Panc1 (cell line): ENCODE measurements at regions not wholly inside any gene's neighbourhood (a gene's known extent, or its start where the extent isn't known, plus 50 kb on each side); places are given as distances from the start of the nearest gene placed in this dataset.

Experiments used
- ATAC-seq: fragments of 200-7000 bp; cut with Tn5 transposase; 2 replicates; pipeline ENCODE4 v1.9.1; 2020; ENCODE audit warnings: mild to moderate bottlenecking, moderate library complexity
- BruUV-seq: library from RNA; stranded (reverse); fragments of 400-500 nt; replicated peaks from 2 replicates; lab custom pipeline; 2021; lab: Mats Ljungman, UMichigan
- CTCF ChIA-PET: fragments of 300-600 bp; sonication (Branson Sonifier 250); formaldehyde crosslinking; loops from one replicate; lab custom pipeline; 2022; ENCODE audit warnings: antibody characterized with exemption; lab: Charles Lee
- POLR2A ChIA-PET: fragments of 300-600 bp; sonication (Branson Sonifier 250); formaldehyde crosslinking; loops from one replicate; lab custom pipeline; 2022; ENCODE audit warnings: antibody characterized with exemption; lab: Charles Lee
- DNase-seq: peaks from one replicate; pipeline ENCODE4 v3.0.0-alpha.2; 2010; ENCODE audit warnings: low read depth, low spot score
- H3K27ac ChIP-seq: 2 replicates; pipeline ENCODE4 v1.5.1; 2011; ENCODE audit warnings: mild to moderate bottlenecking, low read length, inconsistent platforms
- H3K27me3 ChIP-seq: fragments of 200-500 bp; sonication (Bioruptor generic); 2 replicates; pipeline ENCODE4 v1.6.0; 2014; ENCODE audit warnings: low read length, inconsistent platforms; ENCODE audit not compliant: control insufficient read depth, insufficient read depth
- H3K36me3 ChIP-seq: fragments of 200-500 bp; sonication (Bioruptor generic); 2 replicates; pipeline ENCODE4 v1.5.1; 2014; ENCODE audit warnings: inconsistent platforms, mild to moderate bottlenecking, low read length, moderate library complexity; ENCODE audit not compliant: control insufficient read depth, insufficient read depth
- H3K4me1 ChIP-seq: 2 replicates; pipeline ENCODE4 v1.5.1; 2011; ENCODE audit warnings: inconsistent platforms, mild to moderate bottlenecking, low read length, moderate library complexity; ENCODE audit not compliant: control insufficient read depth, insufficient read depth
- H3K4me3 ChIP-seq, 2 experiments: 2 replicates each; pipeline ENCODE4 v1.5.1; 2011 to 2012; ENCODE audit warnings: low read depth in 2 of 2, low read length in 2 of 2, mild to moderate bottlenecking in 2 of 2, inconsistent platforms in 1 of 2, moderate library complexity in 1 of 2
- H3K9me3 ChIP-seq: fragments of 200-500 bp; sonication (Bioruptor generic); 2 replicates; pipeline ENCODE4 v1.5.1; 2014; ENCODE audit warnings: low read depth, mild to moderate bottlenecking, inconsistent platforms, low read length, moderate library complexity; ENCODE audit not compliant: control insufficient read depth, insufficient read depth
- POLR2AphosphoS5 ChIP-seq: IDR thresholded peaks from 2 replicates; pipeline ENCODE4 v1.6.1; 2012; ENCODE audit warnings: mild to moderate bottlenecking, low read depth, low read length, moderate library complexity
- SIN3A ChIP-seq: IDR thresholded peaks from 2 replicates; pipeline ENCODE4 v1.6.1; 2012; ENCODE audit warnings: low read depth, mild to moderate bottlenecking, low read length, moderate library complexity, borderline replicate concordance; ENCODE audit not compliant: insufficient read depth
- TCF7L2 ChIP-seq: IDR thresholded peaks from 2 replicates; pipeline ENCODE4 v1.6.1; 2011; ENCODE audit warnings: mild to moderate bottlenecking, low read depth, low read length, inconsistent platforms
- in situ Hi-C: cut with HindIII; loops from 2 replicates; pipeline ENCODE4 v1.10.0; 2016; ENCODE audit warnings: low sequenced_read_pairs, low pct_unique_long_range_greater_than_20kb
- intact Hi-C: fragments of 100-400 bp; cut with micrococcal nuclease; formaldehyde crosslinking; loops from one replicate; pipeline ENCODE4 v1.10.0; 2022; ENCODE audit not compliant: unreplicated experiment
- TF ChIP-seq, protein P1 (sequence below), 2 experiments: IDR thresholded peaks; 2 replicates each; pipeline ENCODE4 v1.6.1; 2011 to 2012; ENCODE audit warnings: low read depth in 2 of 2, control low read depth in 1 of 2, low read length in 1 of 2, mild to moderate bottlenecking in 1 of 2, moderate library complexity in 1 of 2; ENCODE audit not compliant: insufficient read depth in 1 of 2
- TF ChIP-seq, protein P2 (sequence below): fragments of 450-650 bp; IDR thresholded peaks from 2 replicates; pipeline ENCODE4 v1.5.1; 2017; ENCODE audit warnings: mild to moderate bottlenecking

DNA sequence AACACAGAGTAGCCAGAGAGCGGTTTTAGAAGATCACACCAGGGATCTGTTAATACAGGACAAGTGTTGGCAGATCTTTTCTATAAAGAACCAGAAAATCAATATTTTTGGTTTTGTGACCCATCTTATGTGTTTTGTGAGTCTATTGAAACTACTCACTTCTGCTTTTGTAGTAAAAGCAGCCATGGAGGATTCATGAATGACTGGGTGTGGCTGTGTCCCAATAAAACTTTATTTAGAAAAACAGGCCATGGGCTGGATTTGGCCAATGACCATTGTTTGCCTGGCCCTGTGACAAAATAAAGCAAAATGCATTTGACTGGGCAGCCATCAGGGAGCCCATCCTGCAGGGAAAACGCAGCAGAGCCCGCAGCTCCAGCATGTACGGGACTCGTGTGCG lies 99.9 kb upstream of the ADRA2C start:
- Histone ChIP-seq H3K9me3 (no peaks in the 10 kb centered on the region), H3K27me3 (no peaks in the 10 kb centered on the region), H3K27ac (no peak overlapping the region), H3K36me3 (no peaks in the 10 kb centered on the region), H3K4me3 (no peak overlapping the region), H3K4me1 (no peaks in the 10 kb centered on the region)
- DNase-seq: no peak
- ChIA-PET POLR2A (interaction anchor here (0.6 kb wide), 1 partner anchor 1107 kb away, joined by 3 read pairs; no protein-coding TSS in a partner anchor), CTCF (no interaction called here)
- TF ChIP-seq POLR2AphosphoS5 (no peak), TCF7L2 (no peak), SIN3A (no peak)
- TF ChIP-seq, protein P1, sequence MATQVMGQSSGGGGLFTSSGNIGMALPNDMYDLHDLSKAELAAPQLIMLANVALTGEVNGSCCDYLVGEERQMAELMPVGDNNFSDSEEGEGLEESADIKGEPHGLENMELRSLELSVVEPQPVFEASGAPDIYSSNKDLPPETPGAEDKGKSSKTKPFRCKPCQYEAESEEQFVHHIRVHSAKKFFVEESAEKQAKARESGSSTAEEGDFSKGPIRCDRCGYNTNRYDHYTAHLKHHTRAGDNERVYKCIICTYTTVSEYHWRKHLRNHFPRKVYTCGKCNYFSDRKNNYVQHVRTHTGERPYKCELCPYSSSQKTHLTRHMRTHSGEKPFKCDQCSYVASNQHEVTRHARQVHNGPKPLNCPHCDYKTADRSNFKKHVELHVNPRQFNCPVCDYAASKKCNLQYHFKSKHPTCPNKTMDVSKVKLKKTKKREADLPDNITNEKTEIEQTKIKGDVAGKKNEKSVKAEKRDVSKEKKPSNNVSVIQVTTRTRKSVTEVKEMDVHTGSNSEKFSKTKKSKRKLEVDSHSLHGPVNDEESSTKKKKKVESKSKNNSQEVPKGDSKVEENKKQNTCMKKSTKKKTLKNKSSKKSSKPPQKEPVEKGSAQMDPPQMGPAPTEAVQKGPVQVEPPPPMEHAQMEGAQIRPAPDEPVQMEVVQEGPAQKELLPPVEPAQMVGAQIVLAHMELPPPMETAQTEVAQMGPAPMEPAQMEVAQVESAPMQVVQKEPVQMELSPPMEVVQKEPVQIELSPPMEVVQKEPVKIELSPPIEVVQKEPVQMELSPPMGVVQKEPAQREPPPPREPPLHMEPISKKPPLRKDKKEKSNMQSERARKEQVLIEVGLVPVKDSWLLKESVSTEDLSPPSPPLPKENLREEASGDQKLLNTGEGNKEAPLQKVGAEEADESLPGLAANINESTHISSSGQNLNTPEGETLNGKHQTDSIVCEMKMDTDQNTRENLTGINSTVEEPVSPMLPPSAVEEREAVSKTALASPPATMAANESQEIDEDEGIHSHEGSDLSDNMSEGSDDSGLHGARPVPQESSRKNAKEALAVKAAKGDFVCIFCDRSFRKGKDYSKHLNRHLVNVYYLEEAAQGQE (IDR thresholded peaks at IDR 0.05; ENCODE audit: insufficient read depth in 1 of 2, low read depth in 2 of 2, low read length in 1 of 2): no peak
- TF ChIP-seq, protein P2, sequence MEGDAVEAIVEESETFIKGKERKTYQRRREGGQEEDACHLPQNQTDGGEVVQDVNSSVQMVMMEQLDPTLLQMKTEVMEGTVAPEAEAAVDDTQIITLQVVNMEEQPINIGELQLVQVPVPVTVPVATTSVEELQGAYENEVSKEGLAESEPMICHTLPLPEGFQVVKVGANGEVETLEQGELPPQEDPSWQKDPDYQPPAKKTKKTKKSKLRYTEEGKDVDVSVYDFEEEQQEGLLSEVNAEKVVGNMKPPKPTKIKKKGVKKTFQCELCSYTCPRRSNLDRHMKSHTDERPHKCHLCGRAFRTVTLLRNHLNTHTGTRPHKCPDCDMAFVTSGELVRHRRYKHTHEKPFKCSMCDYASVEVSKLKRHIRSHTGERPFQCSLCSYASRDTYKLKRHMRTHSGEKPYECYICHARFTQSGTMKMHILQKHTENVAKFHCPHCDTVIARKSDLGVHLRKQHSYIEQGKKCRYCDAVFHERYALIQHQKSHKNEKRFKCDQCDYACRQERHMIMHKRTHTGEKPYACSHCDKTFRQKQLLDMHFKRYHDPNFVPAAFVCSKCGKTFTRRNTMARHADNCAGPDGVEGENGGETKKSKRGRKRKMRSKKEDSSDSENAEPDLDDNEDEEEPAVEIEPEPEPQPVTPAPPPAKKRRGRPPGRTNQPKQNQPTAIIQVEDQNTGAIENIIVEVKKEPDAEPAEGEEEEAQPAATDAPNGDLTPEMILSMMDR: no peak
- in situ Hi-C loops (no loop called here), intact Hi-C loops (no loop called here)
- no TSS peak for BruUV-seq
- ATAC-seq: no peak

DNA sequence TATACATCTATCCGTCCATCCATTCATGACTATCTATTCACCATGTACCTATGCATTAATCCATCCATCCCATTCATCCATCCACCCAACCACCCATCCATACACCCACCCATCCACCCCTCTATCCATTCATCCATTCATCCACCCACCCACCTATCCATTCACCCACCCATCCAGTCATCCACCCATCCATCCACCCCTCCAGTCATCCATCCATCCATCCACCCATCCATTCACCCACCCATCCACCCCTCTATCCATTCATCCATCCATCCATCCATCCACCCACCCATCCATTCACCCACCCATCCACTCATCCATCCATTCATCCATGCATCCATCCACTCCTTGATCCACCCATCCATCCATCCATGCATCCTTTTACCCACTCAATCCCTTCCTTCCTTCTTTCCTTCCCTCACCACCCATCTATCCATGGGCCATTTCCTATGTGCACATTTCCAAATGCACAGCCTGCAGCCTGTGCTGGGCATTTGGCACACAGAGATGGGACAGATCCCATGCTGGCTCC lies 100.8 kb upstream of the ADRA2C start:
- in situ Hi-C loops: no loop called here
- ATAC-seq (no peak), DNase-seq (no peak)
- Histone ChIP-seq H3K9me3 (no peaks in the 10 kb centered on the region), H3K27ac (no peak overlapping the region), H3K4me1 (no peaks in the 10 kb centered on the region), H3K36me3 (no peaks in the 10 kb centered on the region), H3K27me3 (no peaks in the 10 kb centered on the region), H3K4me3 (no peak overlapping the region)
- POLR2A ChIA-PET: no interaction called here
- CTCF ChIA-PET: no interaction called here
- intact Hi-C loops: no loop called here
- no TSS peak for BruUV-seq
- TF ChIP-seq, protein P2: no peak
- TF ChIP-seq, protein P1 (IDR thresholded peaks at IDR 0.05; ENCODE audit: insufficient read depth in 1 of 2, low read depth in 2 of 2, low read length in 1 of 2): no peak
- no peak for TF ChIP-seq POLR2AphosphoS5
- TF ChIP-seq TCF7L2: no peak
- no peak for TF ChIP-seq SIN3A
